Lower lobe of right lung (tissue), 2 donors: ENCODE measurements at regions not wholly inside any gene's neighbourhood (a gene's known extent, or its start where the extent isn't known, plus 50 kb on each side); places are given as distances from the start of the nearest gene placed in this dataset.

ENCODE experiments used
- ATAC-seq, 2 donors: fragments of 200-7000 bp; cut with Tn5 transposase; one replicate each; pipeline ENCODE4 v1.9.1; 2020 to 2022; ENCODE audit warnings: mild to moderate bottlenecking in 2 of 2, moderate library complexity in 2 of 2
- DNase-seq: peaks from one replicate; pipeline ENCODE4 v3.0.0-alpha.2; 2020
- H3K27ac ChIP-seq: fragments of 200-600 bp; one replicate; pipeline ENCODE4 v1.8.0; 2022
- H3K27me3 ChIP-seq: fragments of 200-600 bp; one replicate; pipeline ENCODE4 v1.8.0; 2022; ENCODE audit warnings: low read depth
- H3K36me3 ChIP-seq: fragments of 200-600 bp; one replicate; pipeline ENCODE4 v1.8.0; 2022; ENCODE audit warnings: mild to moderate bottlenecking
- H3K4me1 ChIP-seq: fragments of 200-600 bp; one replicate; pipeline ENCODE4 v1.8.0; 2022
- H3K4me3 ChIP-seq: fragments of 200-600 bp; one replicate; pipeline ENCODE4 v1.8.0; 2022; ENCODE audit warnings: mild to moderate bottlenecking
- H3K9me3 ChIP-seq: fragments of 200-600 bp; one replicate; pipeline ENCODE4 v1.8.0; 2022
- CTCF ChIP-seq: fragments of 200-600 bp; IDR thresholded peaks from one replicate; pipeline ENCODE4 v1.8.0; 2022; ENCODE audit warnings: antibody characterized with exemption, mild to moderate bottlenecking
- intact Hi-C: fragments of 100-400 bp; cut with DNase I; formaldehyde crosslinking; loops from one replicate; pipeline ENCODE4 v1.11.0; 2022
- donor health status: DM: no; HTN: yes; CAD: no; lungs with severe emphysema.

- no peak for TF ChIP-seq CTCF
- Histone ChIP-seq H3K4me1 (peaks cover 3% of the 10 kb centered on the region), H3K4me3 (no peak overlapping the region), H3K36me3 (no peaks in the 10 kb centered on the region), H3K27me3 (no peaks in the 10 kb centered on the region), H3K27ac (no peak overlapping the region), H3K9me3 (no peaks in the 10 kb centered on the region)
- DNase-seq (no peak), ATAC-seq (no peak)
- intact Hi-C loops: no loop called here
Measured at GRCh38 chr11:111148121-111148520, 97.4 kb upstream of the POU2AF2 start.

GRCh38 chr11:111137846-111138245 is 107.7 kb upstream of the POU2AF2 start:
- ATAC-seq: no peak
- no peaks in the 10 kb centered on the region for H3K27me3 ChIP-seq
- no peak overlapping the region for H3K4me3 ChIP-seq
- no peak overlapping the region for H3K27ac ChIP-seq
- intact Hi-C loops: no loop called here
- no peaks in the 10 kb centered on the region for H3K4me1 ChIP-seq
- DNase-seq: no peak
- TF ChIP-seq CTCF: no peak
- H3K36me3 ChIP-seq: no peaks in the 10 kb centered on the region
- H3K9me3 ChIP-seq: no peaks in the 10 kb centered on the region

GRCh38 chr11:111135778-111136570 is 109.6 kb upstream of the POU2AF2 start:
- ATAC-seq (no peak), DNase-seq (no peak)
- intact Hi-C loops: no loop called here
- Histone ChIP-seq H3K36me3 (no peaks in the 10 kb centered on the region), H3K27me3 (no peaks in the 10 kb centered on the region), H3K4me1 (no peaks in the 10 kb centered on the region), H3K27ac (no peak overlapping the region), H3K4me3 (no peak overlapping the region), H3K9me3 (no peaks in the 10 kb centered on the region)
- no peak for TF ChIP-seq CTCF

- no peak overlapping the region for H3K27ac ChIP-seq
- intact Hi-C loops: no loop called here
- ATAC-seq: no peak
Measured at GRCh38 chr11:111135101-111135500, 110.4 kb upstream of the POU2AF2 start.

GRCh38 chr11:111128076-111128870 is 117.3 kb upstream of the POU2AF2 start:
- Histone ChIP-seq H3K4me3 (no peak overlapping the region), H3K27ac (no peak overlapping the region), H3K27me3 (no peaks in the 10 kb centered on the region), H3K4me1 (no peaks in the 10 kb centered on the region), H3K36me3 (no peaks in the 10 kb centered on the region), H3K9me3 (no peaks in the 10 kb centered on the region)
- ATAC-seq: no peak
- TF ChIP-seq CTCF: no peak
- intact Hi-C loops: no loop called here
- DNase-seq: no peak

More at GRCh38 chr11:111135101-111135500, 110.4 kb upstream of the POU2AF2 start:
- DNase-seq: no peak
- TF ChIP-seq CTCF: no peak
- Histone ChIP-seq H3K9me3 (no peaks in the 10 kb centered on the region), H3K4me3 (no peak overlapping the region), H3K4me1 (no peaks in the 10 kb centered on the region), H3K27me3 (no peaks in the 10 kb centered on the region), H3K36me3 (no peaks in the 10 kb centered on the region)
